ENCODE measurements at regions not wholly inside any gene's neighbourhood (a gene's known extent, or its start where the extent isn't known, plus 50 kb on each side); places are given as distances from the start of the nearest gene placed in this dataset.

- intact Hi-C loops (cut with DNase I; ENCODE audit: low total_unique reads), result no loop called here
- Histone ChIP-seq H3K27me3 (no peaks in the 10 kb centered on the region), H3K36me3 (no peaks in the 10 kb centered on the region), H3K27ac (no peak overlapping the region), H3K4me3 (no peak overlapping the region), H3K9me3 (no peaks in the 10 kb centered on the region), H3K4me1 (no peaks in the 10 kb centered on the region)
- ATAC-seq, result no peak
- in situ Hi-C loops (cut with MboI; ENCODE audit: low sequenced_read_pairs in 4 of 4), result no loop called here
- DNase-seq, result no peak
- TF ChIP-seq POLR2A (IDR thresholded peaks at IDR 0.05), result no peak
- TF ChIP-seq CTCF (IDR thresholded peaks at IDR 0.05 in 4 of 5, conservative IDR thresholded peaks at IDR 0.05 in 1 of 5), result no peak
These were observed 87.4 kb upstream of the TENM3 start for GRCh38 chr4:182155806-182156205.

GRCh38 chr4:182163180-182163579, 80.0 kb upstream of the TENM3 start:
- in situ Hi-C loops (cut with MboI; ENCODE audit: low sequenced_read_pairs in 4 of 4), result no loop called here
- no peaks in the 10 kb centered on the region for H3K36me3 ChIP-seq
- no peaks in the 10 kb centered on the region for H3K4me1 ChIP-seq
- H3K4me3 ChIP-seq, result no peak overlapping the region
- H3K27ac ChIP-seq, result no peak overlapping the region
- intact Hi-C loops (cut with DNase I; ENCODE audit: low total_unique reads), result no loop called here
- no peaks in the 10 kb centered on the region for H3K27me3 ChIP-seq
- ATAC-seq, result no peak
- no peak for DNase-seq
- no peak for TF ChIP-seq POLR2A (IDR thresholded peaks at IDR 0.05)
- no peak for TF ChIP-seq CTCF (IDR thresholded peaks at IDR 0.05 in 4 of 5, conservative IDR thresholded peaks at IDR 0.05 in 1 of 5)
- H3K9me3 ChIP-seq, result no peaks in the 10 kb centered on the region

GRCh38 chr4:182169572-182169971, 73.6 kb upstream of the TENM3 start:
- no peaks in the 10 kb centered on the region for H3K36me3 ChIP-seq
- intact Hi-C loops (cut with DNase I; ENCODE audit: low total_unique reads), result no loop called here
- TF ChIP-seq POLR2A (IDR thresholded peaks at IDR 0.05), result no peak
- no peak for TF ChIP-seq CTCF (IDR thresholded peaks at IDR 0.05 in 4 of 5, conservative IDR thresholded peaks at IDR 0.05 in 1 of 5)
- H3K27me3 ChIP-seq, result no peaks in the 10 kb centered on the region
- DNase-seq, result no peak
- H3K4me1 ChIP-seq, result no peaks in the 10 kb centered on the region
- no peak overlapping the region for H3K27ac ChIP-seq
- no peak for ATAC-seq
- peaks cover 0 to 3% (median 0%) of the 10 kb centered on the region in 3 donors for H3K9me3 ChIP-seq
- in situ Hi-C loops (cut with MboI; ENCODE audit: low sequenced_read_pairs in 4 of 4), result no loop called here
- no peak overlapping the region for H3K4me3 ChIP-seq

- no peak for TF ChIP-seq POLR2A (IDR thresholded peaks at IDR 0.05)
- no peak for TF ChIP-seq CTCF (IDR thresholded peaks at IDR 0.05 in 4 of 5, conservative IDR thresholded peaks at IDR 0.05 in 1 of 5)
- peaks cover 0 to 3% (median 0%) of the 10 kb centered on the region in 3 donors for H3K9me3 ChIP-seq
- H3K27ac ChIP-seq, result no peak overlapping the region
- intact Hi-C loops (cut with DNase I; ENCODE audit: low total_unique reads), result no loop called here
- no peak for ATAC-seq
- H3K4me1 ChIP-seq, result no peaks in the 10 kb centered on the region
- no peak for DNase-seq
- H3K4me3 ChIP-seq, result no peak overlapping the region
- in situ Hi-C loops (cut with MboI; ENCODE audit: low sequenced_read_pairs in 4 of 4), result no loop called here
- no peaks in the 10 kb centered on the region for H3K27me3 ChIP-seq
- H3K36me3 ChIP-seq, result no peaks in the 10 kb centered on the region
These were observed 73.2 kb upstream of the TENM3 start for GRCh38 chr4:182169987-182170386.

- H3K4me3 ChIP-seq, result no peak overlapping the region
- intact Hi-C loops (cut with DNase I; ENCODE audit: low total_unique reads) (no loop called here), in situ Hi-C loops (cut with MboI; ENCODE audit: low sequenced_read_pairs in 4 of 4) (no loop called here)
- H3K27me3 ChIP-seq, result no peaks in the 10 kb centered on the region
- DNase-seq, result no peak
- H3K9me3 ChIP-seq, result peaks cover 0 to 3% (median 0%) of the 10 kb centered on the region in 3 donors
- no peaks in the 10 kb centered on the region for H3K4me1 ChIP-seq
- TF ChIP-seq CTCF (IDR thresholded peaks at IDR 0.05 in 4 of 5, conservative IDR thresholded peaks at IDR 0.05 in 1 of 5), result no peak
- TF ChIP-seq POLR2A (IDR thresholded peaks at IDR 0.05), result no peak
- no peak overlapping the region for H3K27ac ChIP-seq
- H3K36me3 ChIP-seq, result no peaks in the 10 kb centered on the region
- no peak for ATAC-seq
These were observed 72.7 kb upstream of the TENM3 start for GRCh38 chr4:182170417-182170935.

All from gastrocnemius medialis (tissue), 4 donors.